Fibroblast of mammary gland (primary cell): ENCODE measurements at regions not wholly inside any gene's neighbourhood (a gene's known extent, or its start where the extent isn't known, plus 50 kb on each side); places are given as distances from the start of the nearest gene placed in this dataset.
A peak's percentile ranks its signal among the peaks of the same experiment; 100 is the strongest.

ENCODE experiments used
- DNase-seq: peaks from one replicate; pipeline ENCODE4 v3.0.0-alpha.2; 2010; ENCODE audit warnings: low read depth
- H3K4me3 ChIP-seq: 2 replicates; pipeline ENCODE4 v1.5.1; 2011; ENCODE audit warnings: low read depth, mild to moderate bottlenecking, low read length, moderate library complexity; ENCODE audit not compliant: control insufficient read depth
- CTCF ChIP-seq: conservative IDR thresholded peaks from 2 replicates; pipeline ENCODE4 v1.5.1; 2011; ENCODE audit warnings: low read depth, low read length, inconsistent platforms; ENCODE audit not compliant: control insufficient read depth, insufficient read depth

DNA sequence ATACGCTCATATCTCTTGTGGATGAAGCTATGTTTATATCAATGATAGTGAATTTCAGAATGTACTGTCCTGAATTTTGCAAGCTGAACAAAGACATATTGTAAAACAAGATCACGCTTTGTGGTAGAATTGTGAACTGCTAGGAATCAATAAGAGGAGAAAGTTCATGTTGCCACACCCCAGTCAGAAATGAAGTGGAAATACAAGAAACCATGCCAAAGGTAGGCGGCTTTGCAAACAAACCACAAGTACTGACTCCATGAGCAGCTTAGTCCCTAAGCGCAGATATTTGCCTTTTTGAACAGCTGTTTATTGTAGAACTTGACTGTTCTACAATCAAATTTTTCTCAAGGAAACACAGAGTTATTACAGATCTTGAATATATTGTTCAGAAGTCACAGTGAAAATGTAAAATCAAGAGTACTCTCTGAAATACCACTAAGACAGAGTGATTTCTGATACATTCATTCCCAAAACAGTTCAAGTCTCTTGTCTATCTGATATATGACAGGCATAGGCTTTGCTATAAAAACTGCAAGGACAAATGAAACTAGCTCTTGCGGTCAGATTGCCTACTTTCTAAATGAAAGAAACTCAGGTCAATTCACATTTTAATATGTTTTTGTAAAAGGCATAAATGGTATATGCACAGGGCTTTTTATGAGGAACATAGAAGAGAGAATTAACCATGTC is 120.9 kb upstream of the CDH19 start:
- no peak for TF ChIP-seq CTCF
- DNase-seq = peak; percentile 4

DNA sequence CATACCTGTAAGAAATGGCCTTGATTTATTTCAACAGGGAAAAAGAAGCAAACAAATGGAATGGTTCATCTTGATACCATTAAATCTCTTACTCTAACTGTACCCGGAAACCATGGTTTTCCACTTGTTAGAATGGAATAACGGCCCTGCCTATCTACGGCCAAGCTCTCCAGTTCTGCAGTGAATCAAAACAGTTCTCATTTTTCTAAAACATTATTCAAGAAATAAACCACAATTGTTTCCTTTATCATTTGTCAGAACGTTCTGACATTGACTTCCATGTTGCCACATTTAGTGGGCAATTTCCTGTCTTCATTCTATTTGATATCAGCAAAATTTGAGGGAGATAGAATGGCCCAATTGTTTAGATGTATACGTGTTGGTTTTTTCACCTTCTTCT is 118.8 kb upstream of the CDH19 start:
- no peak for DNase-seq
- no peak for TF ChIP-seq CTCF
- no peak overlapping the region for H3K4me3 ChIP-seq

More for the DNA sequence above, 120.9 kb upstream of the CDH19 start:
- H3K4me3 ChIP-seq = no peak overlapping the region

DNA sequence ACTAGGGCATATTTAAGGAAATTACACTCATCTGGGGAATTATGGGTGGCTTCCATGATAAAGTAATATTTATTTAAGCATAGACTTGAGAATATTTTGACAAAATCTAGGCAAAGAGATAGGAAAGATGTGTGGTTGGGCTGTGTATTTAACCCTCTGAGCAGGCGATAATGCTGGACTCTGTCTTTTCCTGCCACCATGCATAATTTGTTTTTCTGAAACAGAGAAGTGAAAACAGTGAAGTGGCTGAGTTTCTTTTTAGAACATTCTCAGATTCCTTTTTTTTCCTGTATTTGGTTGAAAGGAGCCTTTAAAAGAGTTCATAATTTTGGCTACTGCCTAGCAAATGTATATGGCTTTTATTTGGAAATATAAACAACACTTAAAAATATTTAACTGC is 104.8 kb upstream of the CDH19 start:
- DNase-seq = no peak
- no peak for TF ChIP-seq CTCF
- no peak overlapping the region for H3K4me3 ChIP-seq

DNA sequence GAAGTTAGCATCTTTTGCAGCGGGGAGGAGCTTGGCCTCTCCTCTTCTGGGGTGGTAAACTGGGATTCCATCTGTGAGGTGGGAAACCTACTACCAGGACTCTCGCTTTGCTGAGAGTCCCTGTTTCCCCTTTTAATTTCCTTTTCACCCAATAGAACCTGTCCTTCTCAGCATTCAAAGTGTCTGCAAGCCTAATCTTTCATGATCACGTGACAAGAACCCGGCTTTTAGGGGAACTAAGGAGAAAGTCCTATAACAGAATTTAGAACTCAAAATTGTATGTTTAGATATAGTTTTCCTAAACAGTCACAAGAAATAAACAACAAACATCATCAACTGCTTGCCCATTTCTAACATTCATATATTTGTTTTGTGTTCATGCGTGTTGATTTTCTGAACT is 103.6 kb upstream of the CDH19 start:
- no peak for DNase-seq
- TF ChIP-seq CTCF = no peak
- no peak overlapping the region for H3K4me3 ChIP-seq

GRCh38 chr18:66695281-66695680 is 91.4 kb upstream of the CDH19 start:
- TF ChIP-seq CTCF = no peak
- H3K4me3 ChIP-seq = no peak overlapping the region
- no peak for DNase-seq

DNA sequence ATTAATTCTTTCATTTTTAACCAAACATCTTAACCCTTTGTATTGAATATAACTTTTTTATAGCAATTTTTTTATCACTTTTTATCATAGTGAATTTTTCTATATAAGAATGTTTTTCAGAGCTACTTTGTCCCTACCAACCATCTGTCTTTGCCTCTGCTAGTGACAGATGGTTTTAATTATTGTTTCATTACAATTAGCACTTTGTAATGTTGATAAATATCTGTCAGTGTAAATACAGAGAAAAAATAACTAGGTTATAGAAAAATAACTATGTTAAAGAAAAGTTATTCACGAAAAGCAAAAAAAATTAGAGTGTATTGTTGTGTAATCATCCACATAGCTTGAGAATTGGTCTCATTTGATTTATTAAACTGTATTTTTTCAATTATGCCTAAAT is 91.0 kb upstream of the CDH19 start:
- H3K4me3 ChIP-seq = no peak overlapping the region
- no peak for DNase-seq
- no peak for TF ChIP-seq CTCF

DNA sequence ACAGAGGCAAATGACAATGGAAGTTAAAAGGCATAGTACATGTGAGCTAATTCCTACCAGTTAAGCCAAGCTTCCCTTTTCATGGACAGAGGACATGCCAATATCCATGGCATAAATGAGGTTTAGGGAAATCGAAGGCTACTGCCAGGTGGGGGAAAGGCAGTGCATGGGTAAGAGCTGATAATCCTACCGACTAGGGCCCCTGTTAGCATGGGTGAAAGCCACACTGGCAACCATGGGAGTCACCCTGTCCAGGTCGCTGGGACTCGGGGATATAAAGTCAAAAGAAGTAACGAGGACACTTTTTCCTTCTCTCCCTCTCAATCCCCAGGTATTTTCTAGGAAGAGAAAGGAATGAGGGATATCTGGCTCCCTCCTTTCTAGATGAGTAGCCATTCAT is 83.7 kb upstream of the CDH19 start:
- no peak for DNase-seq
- TF ChIP-seq CTCF = no peak
- no peak overlapping the region for H3K4me3 ChIP-seq
